ENCODE measurements at regions not wholly inside any gene's neighbourhood (a gene's known extent, or its start where the extent isn't known, plus 50 kb on each side); places are given as distances from the start of the nearest gene placed in this dataset.

DNA sequence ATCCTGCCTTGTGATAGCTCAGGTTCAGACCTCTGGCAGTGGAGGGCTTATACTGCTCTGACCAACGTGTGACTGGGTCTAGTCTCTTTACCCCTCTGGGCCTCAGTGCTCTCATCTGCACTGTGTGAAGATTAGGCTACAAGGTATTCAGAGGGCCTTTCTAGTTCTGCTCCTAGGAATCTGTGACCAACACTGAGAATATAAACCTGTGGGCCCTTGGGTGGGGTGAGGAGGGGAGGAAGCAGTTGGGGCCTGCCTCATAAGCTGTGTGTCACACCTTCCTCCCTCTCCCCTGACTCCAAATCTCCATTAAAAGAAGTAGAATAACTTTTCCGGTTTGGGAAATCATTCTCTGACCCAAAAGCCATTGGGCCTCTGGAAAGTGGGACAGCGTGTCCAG, 66.3 kb upstream of the MSN start:
- TF ChIP-seq, protein P1, sequence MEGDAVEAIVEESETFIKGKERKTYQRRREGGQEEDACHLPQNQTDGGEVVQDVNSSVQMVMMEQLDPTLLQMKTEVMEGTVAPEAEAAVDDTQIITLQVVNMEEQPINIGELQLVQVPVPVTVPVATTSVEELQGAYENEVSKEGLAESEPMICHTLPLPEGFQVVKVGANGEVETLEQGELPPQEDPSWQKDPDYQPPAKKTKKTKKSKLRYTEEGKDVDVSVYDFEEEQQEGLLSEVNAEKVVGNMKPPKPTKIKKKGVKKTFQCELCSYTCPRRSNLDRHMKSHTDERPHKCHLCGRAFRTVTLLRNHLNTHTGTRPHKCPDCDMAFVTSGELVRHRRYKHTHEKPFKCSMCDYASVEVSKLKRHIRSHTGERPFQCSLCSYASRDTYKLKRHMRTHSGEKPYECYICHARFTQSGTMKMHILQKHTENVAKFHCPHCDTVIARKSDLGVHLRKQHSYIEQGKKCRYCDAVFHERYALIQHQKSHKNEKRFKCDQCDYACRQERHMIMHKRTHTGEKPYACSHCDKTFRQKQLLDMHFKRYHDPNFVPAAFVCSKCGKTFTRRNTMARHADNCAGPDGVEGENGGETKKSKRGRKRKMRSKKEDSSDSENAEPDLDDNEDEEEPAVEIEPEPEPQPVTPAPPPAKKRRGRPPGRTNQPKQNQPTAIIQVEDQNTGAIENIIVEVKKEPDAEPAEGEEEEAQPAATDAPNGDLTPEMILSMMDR (IDR thresholded peaks at IDR 0.05) = no peak
- TF ChIP-seq RAD21 (IDR thresholded peaks at IDR 0.05; ENCODE audit: low read length) = no peak
